ENCODE measurements at regions not wholly inside any gene's neighbourhood (a gene's known extent, or its start where the extent isn't known, plus 50 kb on each side); places are given as distances from the start of the nearest gene placed in this dataset.

DNA sequence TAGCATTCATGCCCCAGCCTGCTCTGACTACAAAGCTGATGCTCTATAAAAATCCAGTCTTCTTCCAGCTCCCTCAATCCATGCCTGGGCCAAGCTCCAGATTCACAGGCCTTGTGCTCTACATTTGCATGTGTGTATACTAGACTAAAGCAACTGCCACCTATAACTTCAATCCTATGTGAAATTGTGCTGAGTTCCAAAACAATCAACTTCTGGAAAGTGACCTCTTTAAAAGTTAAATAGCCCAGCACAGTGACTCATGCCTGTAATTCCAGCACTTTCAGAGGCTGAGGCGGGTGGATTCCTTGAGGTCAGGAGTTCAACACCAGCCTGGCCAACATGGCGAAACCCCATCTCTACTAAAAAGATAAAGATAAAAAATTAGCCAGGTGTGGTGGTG is 114.3 kb upstream of the ZC3H12C start:
- no peak for TF ChIP-seq EGR1 (IDR thresholded peaks at IDR 0.05)
- TF ChIP-seq CEBPB (IDR thresholded peaks at IDR 0.05), result no peak
- TF ChIP-seq FOXM1 (IDR thresholded peaks at IDR 0.05; ENCODE audit: borderline replicate concordance, low read depth), result no peak

All from Ishikawa (cell line).